ENCODE measurements at regions not wholly inside any gene's neighbourhood (a gene's known extent, or its start where the extent isn't known, plus 50 kb on each side); places are given as distances from the start of the nearest gene placed in this dataset.

DNA sequence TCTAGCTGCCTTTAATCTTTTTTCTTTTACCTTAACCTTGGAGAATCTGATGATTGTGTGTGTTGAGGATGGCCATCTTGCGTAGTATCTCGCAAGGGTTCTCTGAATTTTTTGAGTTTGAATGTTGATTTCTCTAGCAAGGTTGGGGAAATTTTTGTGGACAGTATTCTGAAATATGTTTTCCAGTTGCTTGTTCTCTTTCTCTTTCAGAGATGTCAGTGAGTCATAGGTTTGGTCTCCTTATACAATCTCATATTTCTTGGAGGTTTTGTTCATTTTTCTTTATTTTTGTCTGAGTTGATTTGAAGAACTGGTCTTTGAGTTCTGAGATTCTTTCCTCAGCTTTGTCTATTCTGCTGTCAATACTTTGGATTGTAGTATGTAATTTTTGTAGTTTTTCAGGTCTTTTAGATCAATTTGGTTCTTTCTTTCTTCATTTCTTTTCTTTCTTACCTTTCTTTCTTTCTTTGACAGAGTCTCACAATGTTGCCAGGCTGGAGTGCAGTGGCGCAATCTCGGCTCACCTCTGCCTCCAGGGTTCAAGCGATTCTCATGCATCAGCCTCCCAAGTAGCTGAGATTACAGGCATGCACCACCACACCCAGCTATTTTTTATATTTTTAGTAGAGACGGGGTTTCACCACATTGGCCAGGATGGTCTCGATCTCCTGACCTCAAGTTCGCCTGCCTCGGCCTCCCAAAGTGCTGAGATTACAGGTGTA, 366.4 kb upstream of the RASGRP1 start:
- H2AK5ac ChIP-seq (ENCODE audit: low read depth, low read length), result no peak overlapping the region
- H3K79me2 ChIP-seq (ENCODE audit: control insufficient read depth in 1 of 2, insufficient read depth in 2 of 2, low read length in 2 of 2), result no peaks in the 10 kb centered on the region
- H3K18ac ChIP-seq (ENCODE audit: extremely low read depth, low read length), result no peak overlapping the region
- H2BK15ac ChIP-seq (ENCODE audit: low read length), result no peak overlapping the region
- H3K27me3 ChIP-seq (replicated peaks in 1 of 4; ENCODE audit: control insufficient read depth in 3 of 4, extremely low read depth in 1 of 4, insufficient read depth in 3 of 4, low read length in 3 of 4), result no peaks in the 10 kb centered on the region
- no peak overlapping the region for H3K9ac ChIP-seq (replicated peaks in 1 of 4; ENCODE audit: extremely low read depth in 1 of 4, low read depth in 3 of 4, low read length in 3 of 4)
- H4K5ac ChIP-seq (ENCODE audit: insufficient read length, low read depth, low read length), result no peak overlapping the region
- no peak overlapping the region for H3K14ac ChIP-seq (ENCODE audit: insufficient read length)
- no peaks in the 10 kb centered on the region for H3K9me3 ChIP-seq (ENCODE audit: insufficient read depth in 2 of 2, low read depth in 1 of 2, low read length in 1 of 2)
- TF ChIP-seq EZH2 (IDR thresholded peaks at IDR 0.05; ENCODE audit: low read depth, low read length, severe bottlenecking) (no peak), ASH2L (IDR thresholded peaks at IDR 0.05; ENCODE audit: low read length) (no peak), SP2 (IDR thresholded peaks at IDR 0.05; ENCODE audit: low read length) (no peak), GABPA (IDR thresholded peaks at IDR 0.05; ENCODE audit: borderline replicate concordance, insufficient read depth, low read length) (no peak), SIN3A (conservative IDR thresholded peaks at IDR 0.05 in 1 of 2, IDR thresholded peaks at IDR 0.05 in 1 of 2; ENCODE audit: low read depth in 1 of 2, low read length in 2 of 2) (no peak), JUN (IDR thresholded peaks at IDR 0.05; ENCODE audit: low read depth, low read length) (no peak), RFX5 (IDR thresholded peaks at IDR 0.05; ENCODE audit: borderline replicate concordance, low read depth, low read length) (no peak), RBBP5 (IDR thresholded peaks at IDR 0.05; ENCODE audit: borderline replicate concordance, low read depth, low read length) (no peak), RAD21 (IDR thresholded peaks at IDR 0.05 in 1 of 2, conservative IDR thresholded peaks at IDR 0.05 in 1 of 2; ENCODE audit: low read depth in 2 of 2, low read length in 2 of 2) (no peak), CEBPB (IDR thresholded peaks at IDR 0.05; ENCODE audit: low read depth, low read length) (no peak)
- TF ChIP-seq, protein P1, sequence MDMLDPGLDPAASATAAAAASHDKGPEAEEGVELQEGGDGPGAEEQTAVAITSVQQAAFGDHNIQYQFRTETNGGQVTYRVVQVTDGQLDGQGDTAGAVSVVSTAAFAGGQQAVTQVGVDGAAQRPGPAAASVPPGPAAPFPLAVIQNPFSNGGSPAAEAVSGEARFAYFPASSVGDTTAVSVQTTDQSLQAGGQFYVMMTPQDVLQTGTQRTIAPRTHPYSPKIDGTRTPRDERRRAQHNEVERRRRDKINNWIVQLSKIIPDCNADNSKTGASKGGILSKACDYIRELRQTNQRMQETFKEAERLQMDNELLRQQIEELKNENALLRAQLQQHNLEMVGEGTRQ (IDR thresholded peaks at IDR 0.05; ENCODE audit: low read length), result no peak
- no peak overlapping the region for H2BK120ac ChIP-seq (replicated peaks; ENCODE audit: low read depth, low read length)
- no peak overlapping the region for H3K4me2 ChIP-seq (ENCODE audit: insufficient read depth in 1 of 2, low read depth in 2 of 2, low read length in 2 of 2)
- no peak for DNase-seq (ENCODE audit: low read depth in 1 of 2, low spot score in 2 of 2)
- H3K23ac ChIP-seq (ENCODE audit: insufficient read length), result no peak overlapping the region
- ChIA-PET CTCF (ENCODE audit: partially characterized antibody) (interaction anchor here (0.8 to 1.0 kb wide), 2 partner anchors 60 to 650 kb away, joined by 3 read pairs; partner anchors contain the start of gene THBS1), POLR2A (ENCODE audit: partially characterized antibody) (no interaction called here)
- H3K56ac ChIP-seq (replicated peaks; ENCODE audit: insufficient read length, low read depth, low read length), result no peak overlapping the region
- H4K20me1 ChIP-seq (replicated peaks in 1 of 2; ENCODE audit: control insufficient read depth in 1 of 2, insufficient read depth in 2 of 2, low read length in 2 of 2), result no peaks in the 10 kb centered on the region
- no peaks in the 10 kb centered on the region for H3K4me1 ChIP-seq (replicated peaks in 1 of 4; ENCODE audit: control insufficient read depth in 3 of 4, insufficient read depth in 4 of 4, low read length in 3 of 4)
- no peak overlapping the region for H4K8ac ChIP-seq (ENCODE audit: extremely low read depth, insufficient read depth, low read length)
- H3K4me3 ChIP-seq (ENCODE audit: extremely low read depth in 1 of 4, insufficient read depth in 2 of 4, low read depth in 3 of 4, low read length in 4 of 4), result no peak overlapping the region
- H2BK12ac ChIP-seq (ENCODE audit: low read depth, low read length), result no peak overlapping the region
- H3K23me2 ChIP-seq (ENCODE audit: low read depth, low read length), result no peaks in the 10 kb centered on the region
- H4K91ac ChIP-seq (replicated peaks; ENCODE audit: insufficient read length, low read length), result no peak overlapping the region
- peak overlapping the region; percentile 43; the same call in 1 of the 2 replicates for H2AFZ ChIP-seq (ENCODE audit: low read length)
- no peak overlapping the region for H3K4ac ChIP-seq (replicated peaks; ENCODE audit: insufficient read length, low read depth, low read length)
- no peak overlapping the region for H2BK20ac ChIP-seq (ENCODE audit: low read length)
- H3K79me1 ChIP-seq (ENCODE audit: low read depth, low read length), result no peaks in the 10 kb centered on the region
- H3K36me3 ChIP-seq (ENCODE audit: control insufficient read depth in 2 of 4, insufficient read depth in 4 of 4, low read length in 3 of 4), result no peaks in the 10 kb centered on the region
- H3K27ac ChIP-seq (ENCODE audit: low read depth, low read length), result no peak overlapping the region
- WGBS, 2 experiments (ENCODE audit: extremely low coverage in 1 of 2, insufficient coverage in 1 of 2, insufficient read length in 1 of 2, insufficient replicate concordance in 2 of 2, low coverage in 1 of 2, low lambda C conversion rate in 2 of 2, missing lambda C conversion rate in 1 of 2), result 94% methylated on average over 9 of the region's 9 CpGs; no CpG with 5 or more reads in 1 of the 2 experiments
- FAIRE-seq, result no peak
- H2BK5ac ChIP-seq (ENCODE audit: low read depth, low read length), result no peak overlapping the region
